PC-9 (cell line): ENCODE measurements at regions not wholly inside any gene's neighbourhood (a gene's known extent, or its start where the extent isn't known, plus 50 kb on each side); places are given as distances from the start of the nearest gene placed in this dataset.
"Not testable (repeated sequence)": the region's sequence is repeated elsewhere in the genome, so short reads cannot be mapped to it uniquely, and the experiment has no call there.

Source experiments
- BruUV-seq: library from RNA; stranded (reverse); fragments of 400-500 nt; replicated peaks from 2 replicates; lab custom pipeline; 2021; lab: Mats Ljungman, UMichigan
- CTCF ChIA-PET: fragments of 300-600 bp; sonication (Branson Sonifier 250); formaldehyde crosslinking; loops from one replicate; lab custom pipeline; 2022; ENCODE audit warnings: antibody characterized with exemption; lab: Charles Lee
- POLR2A ChIA-PET: fragments of 300-600 bp; sonication (Branson Sonifier 250); formaldehyde crosslinking; loops from one replicate; lab custom pipeline; 2022; ENCODE audit warnings: antibody characterized with exemption; ENCODE audit not compliant: unreplicated experiment; lab: Charles Lee
- DNase-seq, 2 experiments: peaks; one replicate each; pipeline versions ENCODE4 v3.0.0 to v3.0.0-alpha.2; 2015 to 2022; ENCODE audit warnings: mixed read lengths in 1 of 2
- H2AFZ ChIP-seq: fragments of 200-600 bp; sonication (generic); 2 replicates; pipeline ENCODE4 v1.8.1; 2017; ENCODE audit warnings: antibody characterized with exemption
- H3F3A ChIP-seq: fragments of 200-600 bp; sonication (generic); 2 replicates; pipeline ENCODE4 v1.8.1; 2017; ENCODE audit warnings: antibody characterized with exemption, mild to moderate bottlenecking, low read depth; ENCODE audit not compliant: insufficient read depth
- H3K27ac ChIP-seq: fragments of 200-600 bp; sonication (generic); 2 replicates; pipeline ENCODE4 v1.6.1; 2016; ENCODE audit warnings: mixed run types
- H3K27me3 ChIP-seq: fragments of 200-600 bp; sonication (generic); 2 replicates; pipeline ENCODE4 v1.6.1; 2016; ENCODE audit warnings: low read depth, mixed run types; ENCODE audit not compliant: insufficient read depth
- H3K36me3 ChIP-seq: fragments of 200-600 bp; sonication (generic); 2 replicates; pipeline ENCODE4 v1.6.1; 2016; ENCODE audit warnings: low read depth, mixed run types
- H3K4me1 ChIP-seq: fragments of 200-600 bp; sonication (generic); replicated peaks from 2 replicates; pipeline ENCODE4 v1.6.1; 2016; ENCODE audit warnings: mixed run types; ENCODE audit not compliant: insufficient read depth
- H3K4me2 ChIP-seq: fragments of 200-600 bp; sonication (generic); 2 replicates; pipeline ENCODE4 v1.6.1; 2017; ENCODE audit warnings: mixed run types
- H3K4me3 ChIP-seq: fragments of 200-600 bp; sonication (generic); 2 replicates; pipeline ENCODE4 v1.6.1; 2016; ENCODE audit warnings: mixed run types
- H3K79me2 ChIP-seq: fragments of 200-600 bp; sonication (generic); 2 replicates; pipeline ENCODE4 v1.6.1; 2017; ENCODE audit warnings: low read depth, mixed run types
- H3K9me2 ChIP-seq: fragments of 200-600 bp; sonication (generic); 2 replicates; pipeline ENCODE4 v1.8.1; 2017; ENCODE audit warnings: mild to moderate bottlenecking; ENCODE audit not compliant: insufficient read depth
- H3K9me3 ChIP-seq: fragments of 200-600 bp; sonication (generic); 2 replicates; pipeline ENCODE4 v1.8.1; 2016; ENCODE audit warnings: low read depth; ENCODE audit not compliant: insufficient read depth
- H4K20me1 ChIP-seq: fragments of 200-600 bp; sonication (generic); 2 replicates; pipeline ENCODE4 v1.8.1; 2017; ENCODE audit not compliant: insufficient read depth
- EZH2 ChIP-seq: fragments of 200-600 bp; sonication (generic); IDR thresholded peaks from 2 replicates; pipeline ENCODE4 v1.8.0; 2017; ENCODE audit warnings: antibody characterized with exemption, low read depth
- intact Hi-C: fragments of 100-400 bp; cut with micrococcal nuclease; formaldehyde crosslinking; loops from one replicate; pipeline ENCODE4 v1.10.0; 2022; ENCODE audit not compliant: unreplicated experiment
- TF ChIP-seq, protein P1 (sequence below): fragments of 200-600 bp; sonication (generic); conservative IDR thresholded peaks from 2 replicates; pipeline ENCODE4 v1.6.1; 2017; ENCODE audit warnings: mixed run types, antibody characterized with exemption, mild to moderate bottlenecking, moderate library complexity

DNA sequence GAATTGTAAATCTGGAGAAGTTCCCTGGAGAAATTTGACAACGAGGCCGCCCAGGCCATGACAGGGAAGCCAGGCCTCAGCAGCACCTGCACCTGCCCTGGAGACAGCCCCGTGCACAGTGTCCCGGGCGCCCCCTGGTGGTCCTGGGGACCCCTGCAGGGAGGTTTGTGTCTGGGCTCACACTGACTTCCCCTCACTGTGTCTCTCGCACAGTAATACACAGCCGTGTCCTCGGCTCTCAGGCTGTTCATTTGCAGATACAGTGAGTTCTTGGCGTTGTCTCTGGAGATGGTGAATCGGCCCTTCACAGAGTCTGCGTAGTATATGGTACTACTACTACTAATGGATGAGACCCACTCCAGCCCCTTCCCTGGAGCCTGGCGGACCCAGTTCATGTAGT lies 1201.6 kb downstream of the TMEM121 start:
- not testable (repeated sequence) for BruUV-seq

DNA sequence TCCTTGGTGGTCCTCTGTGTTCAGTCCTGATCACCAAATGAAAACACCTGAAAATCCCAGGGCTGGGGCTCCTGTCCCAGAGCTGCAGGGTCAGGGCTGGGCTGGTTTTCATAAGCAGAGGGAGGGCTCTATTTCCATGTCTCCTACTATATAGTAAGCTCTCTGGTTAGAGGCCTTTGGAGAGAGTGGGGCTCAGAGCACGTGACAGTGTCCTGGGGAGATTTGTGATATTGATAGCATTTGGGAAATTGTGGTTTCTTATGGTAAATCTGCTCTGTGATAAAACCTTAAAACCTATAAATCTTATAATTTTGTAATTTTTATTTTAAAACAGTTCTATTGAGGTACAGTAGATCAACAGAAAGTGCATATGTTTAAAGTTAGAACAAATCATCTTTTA lies 1202.2 kb downstream of the TMEM121 start:
- no peaks in the 10 kb centered on the region for H3K36me3 ChIP-seq
- no TSS peak for BruUV-seq
- no peaks in the 10 kb centered on the region for H3K27me3 ChIP-seq
- no peaks in the 10 kb centered on the region for H3F3A ChIP-seq
- ChIA-PET CTCF (no interaction called here), POLR2A (no interaction called here)
- H4K20me1 ChIP-seq, result no peaks in the 10 kb centered on the region
- H3K4me2 ChIP-seq, result no peak overlapping the region
- no peaks in the 10 kb centered on the region for H3K79me2 ChIP-seq
- H3K9me3 ChIP-seq, result no peaks in the 10 kb centered on the region
- no peak overlapping the region for H2AFZ ChIP-seq
- H3K9me2 ChIP-seq, result no peaks in the 10 kb centered on the region
- no peak overlapping the region for H3K4me3 ChIP-seq
- no peak for TF ChIP-seq EZH2
- TF ChIP-seq, protein P1, sequence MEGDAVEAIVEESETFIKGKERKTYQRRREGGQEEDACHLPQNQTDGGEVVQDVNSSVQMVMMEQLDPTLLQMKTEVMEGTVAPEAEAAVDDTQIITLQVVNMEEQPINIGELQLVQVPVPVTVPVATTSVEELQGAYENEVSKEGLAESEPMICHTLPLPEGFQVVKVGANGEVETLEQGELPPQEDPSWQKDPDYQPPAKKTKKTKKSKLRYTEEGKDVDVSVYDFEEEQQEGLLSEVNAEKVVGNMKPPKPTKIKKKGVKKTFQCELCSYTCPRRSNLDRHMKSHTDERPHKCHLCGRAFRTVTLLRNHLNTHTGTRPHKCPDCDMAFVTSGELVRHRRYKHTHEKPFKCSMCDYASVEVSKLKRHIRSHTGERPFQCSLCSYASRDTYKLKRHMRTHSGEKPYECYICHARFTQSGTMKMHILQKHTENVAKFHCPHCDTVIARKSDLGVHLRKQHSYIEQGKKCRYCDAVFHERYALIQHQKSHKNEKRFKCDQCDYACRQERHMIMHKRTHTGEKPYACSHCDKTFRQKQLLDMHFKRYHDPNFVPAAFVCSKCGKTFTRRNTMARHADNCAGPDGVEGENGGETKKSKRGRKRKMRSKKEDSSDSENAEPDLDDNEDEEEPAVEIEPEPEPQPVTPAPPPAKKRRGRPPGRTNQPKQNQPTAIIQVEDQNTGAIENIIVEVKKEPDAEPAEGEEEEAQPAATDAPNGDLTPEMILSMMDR, result no peak
- H3K27ac ChIP-seq, result no peak overlapping the region
- intact Hi-C loops, result no loop called here
- no peaks in the 10 kb centered on the region for H3K4me1 ChIP-seq
- DNase-seq, result no peak

More for the DNA sequence above, 1201.6 kb downstream of the TMEM121 start:
- H3K27me3 ChIP-seq, H3K36me3 ChIP-seq, H3K79me2 ChIP-seq, H2AFZ ChIP-seq, H3K27ac ChIP-seq, POLR2A ChIA-PET, DNase-seq, H3F3A ChIP-seq, H3K4me3 ChIP-seq, H3K4me1 ChIP-seq, intact Hi-C loops, CTCF ChIA-PET, H3K9me3 ChIP-seq, H3K9me2 ChIP-seq, H4K20me1 ChIP-seq, H3K4me2 ChIP-seq: not testable (repeated sequence)

DNA sequence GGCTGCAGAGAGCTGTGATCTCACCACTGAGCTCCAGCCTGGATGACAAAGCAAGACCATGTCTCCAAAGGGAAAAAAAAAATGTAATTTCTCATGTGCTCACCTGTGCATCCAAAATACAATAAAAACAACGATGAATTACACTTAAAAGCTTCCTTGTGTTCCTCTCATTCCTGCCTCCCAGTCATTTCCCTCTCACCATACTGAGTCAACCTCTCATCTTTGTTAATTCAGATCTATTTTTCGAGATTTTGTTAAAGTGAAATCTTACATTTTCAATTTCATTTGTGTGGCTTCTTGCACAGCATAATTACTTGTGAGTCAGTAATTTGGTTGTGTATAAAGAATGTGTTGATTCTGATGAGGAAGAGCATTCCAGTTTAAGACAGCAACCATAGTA lies 1203.2 kb downstream of the TMEM121 start:
- H3K4me3 ChIP-seq, result no peak overlapping the region
- intact Hi-C loops, result no loop called here
- H3K27ac ChIP-seq, result no peak overlapping the region
- H3K36me3 ChIP-seq, result no peaks in the 10 kb centered on the region
- POLR2A ChIA-PET, result no interaction called here
- TF ChIP-seq, protein P1, result no peak
- TF ChIP-seq EZH2, result no peak
- H3K9me2 ChIP-seq, result no peaks in the 10 kb centered on the region
- DNase-seq, result no peak
- no peak overlapping the region for H2AFZ ChIP-seq
- no peaks in the 10 kb centered on the region for H3K27me3 ChIP-seq
- no peaks in the 10 kb centered on the region for H4K20me1 ChIP-seq
- BruUV-seq, result no TSS peak
- H3K4me2 ChIP-seq, result no peak overlapping the region
- H3K4me1 ChIP-seq, result no peaks in the 10 kb centered on the region
- H3F3A ChIP-seq, result no peaks in the 10 kb centered on the region
- H3K9me3 ChIP-seq, result no peaks in the 10 kb centered on the region
- no peaks in the 10 kb centered on the region for H3K79me2 ChIP-seq
- CTCF ChIA-PET, result no interaction called here

DNA sequence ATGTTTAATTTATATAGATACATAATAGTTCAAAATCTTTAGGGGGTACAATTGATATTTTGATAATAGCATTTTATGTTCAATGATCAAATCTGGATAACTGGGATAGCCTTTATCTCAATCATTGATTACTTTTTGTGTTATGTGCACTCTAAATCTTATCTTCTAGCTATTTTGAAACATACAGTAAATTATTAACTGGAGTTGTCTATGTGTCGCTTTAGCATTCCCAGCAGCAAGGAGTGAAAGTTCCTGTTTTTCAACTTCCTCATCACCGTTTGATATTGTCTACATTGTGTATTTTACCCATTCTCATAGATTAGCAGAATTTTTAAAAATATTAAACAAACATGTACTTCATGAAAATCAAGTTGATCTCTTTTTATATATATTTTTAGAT lies 1207.4 kb downstream of the TMEM121 start:
- Histone ChIP-seq H3K9me3 (no peaks in the 10 kb centered on the region), H3F3A (no peaks in the 10 kb centered on the region), H4K20me1 (no peaks in the 10 kb centered on the region), H3K9me2 (no peaks in the 10 kb centered on the region), H3K27ac (no peak overlapping the region), H3K4me3 (no peak overlapping the region), H3K79me2 (no peaks in the 10 kb centered on the region), H2AFZ (no peak overlapping the region), H3K4me1 (no peaks in the 10 kb centered on the region), H3K4me2 (no peak overlapping the region), H3K36me3 (no peaks in the 10 kb centered on the region), H3K27me3 (no peaks in the 10 kb centered on the region)
- ChIA-PET POLR2A (no interaction called here), CTCF (no interaction called here)
- intact Hi-C loops, result no loop called here
- no peak for DNase-seq
- BruUV-seq, result no TSS peak
- TF ChIP-seq EZH2, result no peak
- TF ChIP-seq, protein P1, result no peak
